ENCODE measurements at regions not wholly inside any gene's neighbourhood (a gene's known extent, or its start where the extent isn't known, plus 50 kb on each side); places are given as distances from the start of the nearest gene placed in this dataset.
"Not testable (repeated sequence)": the region's sequence is repeated elsewhere in the genome, so short reads cannot be mapped to it uniquely, and the experiment has no call there.

DNA sequence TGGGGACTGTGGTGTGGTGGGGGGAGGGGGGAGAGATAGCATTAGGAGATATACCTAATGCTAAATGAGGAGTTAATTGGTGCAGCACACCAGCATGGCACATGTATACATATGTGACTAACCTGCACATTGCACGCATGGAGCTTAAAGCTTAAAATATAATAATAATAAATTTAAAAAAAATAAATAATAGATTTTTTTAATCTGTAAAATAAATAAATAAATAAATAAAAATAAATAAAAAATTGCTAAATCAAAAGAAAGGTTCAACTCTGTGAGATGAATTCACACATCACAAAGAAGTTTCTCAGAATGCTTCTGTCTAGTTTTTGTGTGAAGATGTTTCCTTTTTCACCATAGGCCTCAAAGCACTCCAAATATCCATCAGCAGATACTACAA is 1793.7 kb downstream of the UQCRFS1 start:
- not testable (repeated sequence) for DNase-seq (ENCODE audit: low read depth in 1 of 2, low spot score in 1 of 2)

- no peak for DNase-seq (ENCODE audit: low read depth in 1 of 2, low spot score in 1 of 2)
These were observed 1819.4 kb downstream of the UQCRFS1 start for GRCh38 chr19:27393591-27393990.

DNA sequence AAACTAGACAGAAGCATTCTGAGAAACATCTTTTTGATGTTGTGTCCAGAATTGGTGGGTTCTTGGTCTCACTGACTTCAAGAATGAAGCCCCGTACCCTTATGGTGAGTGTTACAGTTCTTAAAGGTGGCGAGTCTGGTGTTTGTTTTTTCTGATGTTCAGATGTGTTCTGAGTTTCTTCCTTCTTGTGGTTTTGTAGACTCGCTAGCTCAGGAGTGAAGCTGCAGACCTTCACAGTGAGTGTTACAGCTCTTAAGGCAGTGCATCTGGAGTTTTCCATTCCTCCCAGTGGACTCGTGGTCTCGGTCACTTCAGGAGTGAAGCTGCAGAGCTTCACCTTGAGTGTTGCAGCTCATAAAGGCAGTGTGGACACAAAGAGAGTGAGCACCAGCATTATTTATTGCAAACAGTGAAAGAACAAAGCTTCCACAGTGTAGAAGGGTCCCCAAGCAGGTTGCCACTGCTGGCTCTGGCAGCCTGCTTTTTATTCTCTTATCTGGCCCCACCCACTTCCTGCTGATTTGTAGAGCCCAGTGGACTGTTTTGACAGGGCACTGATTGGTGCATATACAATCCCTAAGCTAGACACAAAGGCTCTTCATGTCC is 1820.8 kb downstream of the UQCRFS1 start:
- DNase-seq (ENCODE audit: low read depth in 1 of 2, low spot score in 1 of 2): peak in 1 of 2 donors; percentile 1

DNA sequence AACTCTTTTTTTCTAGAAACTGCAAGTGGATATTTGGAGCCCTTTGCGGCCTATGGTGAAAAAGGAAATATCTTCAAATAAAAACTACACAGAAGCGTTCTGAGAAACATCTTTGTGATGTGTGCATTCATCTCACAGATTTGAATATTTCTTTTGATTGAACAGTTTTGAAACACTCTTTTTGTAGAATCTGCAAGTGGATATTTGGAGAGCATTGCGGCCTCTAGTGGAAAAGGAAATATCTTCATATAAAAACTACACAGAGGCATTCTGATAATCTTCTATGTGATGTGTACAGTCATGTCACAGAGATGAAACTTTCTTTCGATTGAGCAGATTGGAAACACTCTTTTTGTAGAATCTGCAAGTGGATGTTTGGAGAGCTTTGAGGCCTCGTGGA is 1833.6 kb downstream of the UQCRFS1 start:
- not testable (repeated sequence) for DNase-seq (ENCODE audit: low read depth in 1 of 2, low spot score in 1 of 2)

DNA sequence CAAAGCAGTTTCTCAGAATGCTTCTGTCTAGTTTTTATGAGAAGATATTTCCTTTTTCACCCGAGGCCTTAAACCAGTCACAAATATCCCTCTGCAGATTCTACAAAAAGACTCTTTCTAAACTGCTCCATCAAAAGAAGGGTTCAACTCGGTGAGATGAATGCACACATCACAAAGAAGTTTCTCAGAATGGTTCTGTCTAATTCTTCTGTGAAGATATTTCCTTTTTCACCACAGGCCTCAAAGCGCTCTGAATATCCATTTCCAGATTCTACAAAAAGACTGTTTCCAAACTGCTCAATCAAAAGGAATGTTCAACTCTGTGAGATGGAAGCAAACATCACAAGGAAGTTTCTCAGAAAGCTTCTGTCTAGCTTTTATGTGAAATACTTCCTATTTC is 1843.3 kb downstream of the UQCRFS1 start:
- DNase-seq (ENCODE audit: low read depth in 1 of 2, low spot score in 1 of 2): not testable (repeated sequence)

- not testable (repeated sequence) for DNase-seq (ENCODE audit: low read depth in 1 of 2, low spot score in 1 of 2)
These were observed 1850.5 kb downstream of the UQCRFS1 start for GRCh38 chr19:27362438-27362837.

- DNase-seq (ENCODE audit: low read depth in 1 of 2, low spot score in 1 of 2): not testable (repeated sequence)
These were observed 1857.4 kb downstream of the UQCRFS1 start for GRCh38 chr19:27355581-27355980.
